ENCODE measurements at regions not wholly inside any gene's neighbourhood (a gene's known extent, or its start where the extent isn't known, plus 50 kb on each side); places are given as distances from the start of the nearest gene placed in this dataset.

- H3K9me3 ChIP-seq (replicated peaks in 1 of 2; ENCODE audit: control insufficient read depth in 2 of 2, insufficient read depth in 1 of 2, low read depth in 1 of 2, low read length in 2 of 2): no peaks in the 10 kb centered on the region
- no peak overlapping the region for H2BK5ac ChIP-seq (ENCODE audit: low read length)
- no peak overlapping the region for H3K4ac ChIP-seq (ENCODE audit: low read length)
- WGBS, 2 donors (ENCODE audit: extremely low coverage in 2 of 2, insufficient read length in 2 of 2, insufficient replicate concordance in 1 of 2): no CpG with 5 or more reads among the region's 1 CpG
- no peaks in the 10 kb centered on the region for H3K4me1 ChIP-seq (ENCODE audit: control insufficient read depth in 2 of 2, insufficient read depth in 1 of 2, low read depth in 1 of 2, low read length in 2 of 2)
- H4K91ac ChIP-seq (ENCODE audit: low read depth, low read length, poor library complexity): no peak overlapping the region
- H4K8ac ChIP-seq (ENCODE audit: low read depth, low read length): no peak overlapping the region
- no peak overlapping the region for H2BK15ac ChIP-seq (ENCODE audit: low read length)
- H3K79me1 ChIP-seq (ENCODE audit: low read depth, low read length): no peaks in the 10 kb centered on the region
- H2AK5ac ChIP-seq (ENCODE audit: low read depth, low read length): no peak overlapping the region
- no peak overlapping the region for H3K4me2 ChIP-seq (ENCODE audit: insufficient read depth, low read length, poor library complexity, severe bottlenecking)
- no peak overlapping the region for H3K9ac ChIP-seq (ENCODE audit: low read depth, low read length, poor library complexity)
- no peak overlapping the region for H2AFZ ChIP-seq (ENCODE audit: low read length)
- H3K23ac ChIP-seq (ENCODE audit: low read depth, low read length, poor library complexity): no peak overlapping the region
- H3K27me3 ChIP-seq (ENCODE audit: control insufficient read depth in 3 of 3, insufficient read depth in 3 of 3, low read depth in 1 of 3, low read length in 3 of 3): no peaks in the 10 kb centered on the region
- no peak overlapping the region for H3K27ac ChIP-seq (replicated peaks; ENCODE audit: low read length)
- H2BK120ac ChIP-seq (ENCODE audit: low read depth, low read length): no peak overlapping the region
- peak overlapping the region; percentile 71 for H3K18ac ChIP-seq (ENCODE audit: low read length)
- no peak for DNase-seq (ENCODE audit: low spot score)
- H3K14ac ChIP-seq (ENCODE audit: low read length): peak overlapping the region; percentile 21
- H2BK12ac ChIP-seq (ENCODE audit: low read length): no peak overlapping the region
- H3K36me3 ChIP-seq (replicated peaks in 1 of 2; ENCODE audit: control insufficient read depth in 2 of 2, insufficient read depth in 2 of 2, low read length in 2 of 2): no peaks in the 10 kb centered on the region
- no peak overlapping the region for H3K4me3 ChIP-seq (ENCODE audit: low read length in 2 of 2)
Measured at GRCh38 chr11:30100495-30100894, 83.7 kb upstream of the KCNA4 start.

GRCh38 chr11:30106222-30107181, 89.7 kb upstream of the KCNA4 start:
- no peak overlapping the region for H3K14ac ChIP-seq (ENCODE audit: low read length)
- H3K4me3 ChIP-seq (ENCODE audit: low read length in 2 of 2): no peak overlapping the region

GRCh38 chr11:30107899-30108298, 91.1 kb upstream of the KCNA4 start:
- Histone ChIP-seq H4K8ac (ENCODE audit: low read depth, low read length) (no peak overlapping the region), H3K14ac (ENCODE audit: low read length) (no peak overlapping the region)
- DNase-seq (ENCODE audit: low spot score): no peak

More at GRCh38 chr11:30106222-30107181, 89.7 kb upstream of the KCNA4 start:
- H4K91ac ChIP-seq (ENCODE audit: low read depth, low read length, poor library complexity): no peak overlapping the region
- H3K36me3 ChIP-seq (replicated peaks in 1 of 2; ENCODE audit: control insufficient read depth in 2 of 2, insufficient read depth in 2 of 2, low read length in 2 of 2): no peaks in the 10 kb centered on the region
- H3K23ac ChIP-seq (ENCODE audit: low read depth, low read length, poor library complexity): no peak overlapping the region
- no peak overlapping the region for H4K8ac ChIP-seq (ENCODE audit: low read depth, low read length)
- no peak overlapping the region for H3K4ac ChIP-seq (ENCODE audit: low read length)
- H2BK5ac ChIP-seq (ENCODE audit: low read length): no peak overlapping the region
- no CpG with 5 or more reads among the region's 6 CpGs for WGBS, 2 donors (ENCODE audit: extremely low coverage in 2 of 2, insufficient read length in 2 of 2, insufficient replicate concordance in 1 of 2)
- H3K27me3 ChIP-seq (ENCODE audit: control insufficient read depth in 3 of 3, insufficient read depth in 3 of 3, low read depth in 1 of 3, low read length in 3 of 3): no peaks in the 10 kb centered on the region
- H3K27ac ChIP-seq (replicated peaks; ENCODE audit: low read length): no peak overlapping the region
- H3K9me3 ChIP-seq (replicated peaks in 1 of 2; ENCODE audit: control insufficient read depth in 2 of 2, insufficient read depth in 1 of 2, low read depth in 1 of 2, low read length in 2 of 2): no peaks in the 10 kb centered on the region
- no peaks in the 10 kb centered on the region for H3K79me1 ChIP-seq (ENCODE audit: low read depth, low read length)
- H2BK120ac ChIP-seq (ENCODE audit: low read depth, low read length): no peak overlapping the region
- no peak overlapping the region for H3K4me2 ChIP-seq (ENCODE audit: insufficient read depth, low read length, poor library complexity, severe bottlenecking)
- no peak overlapping the region for H2AK5ac ChIP-seq (ENCODE audit: low read depth, low read length)
- no peak overlapping the region for H2BK12ac ChIP-seq (ENCODE audit: low read length)
- no peak overlapping the region for H2BK15ac ChIP-seq (ENCODE audit: low read length)
- H3K4me1 ChIP-seq (ENCODE audit: control insufficient read depth in 2 of 2, insufficient read depth in 1 of 2, low read depth in 1 of 2, low read length in 2 of 2): peaks cover 2 to 8% of the 10 kb centered on the region in 2 donors
- no peak overlapping the region for H2AFZ ChIP-seq (ENCODE audit: low read length)
- H3K9ac ChIP-seq (ENCODE audit: low read depth, low read length, poor library complexity): no peak overlapping the region
- no peak for DNase-seq (ENCODE audit: low spot score)
- H3K18ac ChIP-seq (ENCODE audit: low read length): no peak overlapping the region

GRCh38 chr11:30109774-30110173, 92.9 kb upstream of the KCNA4 start:
- Histone ChIP-seq H4K8ac (ENCODE audit: low read depth, low read length) (no peak overlapping the region), H3K18ac (ENCODE audit: low read length) (no peak overlapping the region), H2BK5ac (ENCODE audit: low read length) (no peak overlapping the region), H3K23ac (ENCODE audit: low read depth, low read length, poor library complexity) (no peak overlapping the region), H3K4me3 (ENCODE audit: low read length in 2 of 2) (no peak overlapping the region), H3K36me3 (replicated peaks in 1 of 2; ENCODE audit: control insufficient read depth in 2 of 2, insufficient read depth in 2 of 2, low read length in 2 of 2) (no peaks in the 10 kb centered on the region), H3K4me2 (ENCODE audit: insufficient read depth, low read length, poor library complexity, severe bottlenecking) (no peak overlapping the region), H3K14ac (ENCODE audit: low read length) (no peak overlapping the region), H3K79me1 (ENCODE audit: low read depth, low read length) (no peaks in the 10 kb centered on the region), H2AK5ac (ENCODE audit: low read depth, low read length) (no peak overlapping the region), H3K9ac (ENCODE audit: low read depth, low read length, poor library complexity) (no peak overlapping the region), H2BK120ac (ENCODE audit: low read depth, low read length) (no peak overlapping the region), H3K27me3 (ENCODE audit: control insufficient read depth in 3 of 3, insufficient read depth in 3 of 3, low read depth in 1 of 3, low read length in 3 of 3) (no peaks in the 10 kb centered on the region), H3K27ac (replicated peaks; ENCODE audit: low read length) (no peak overlapping the region), H3K4ac (ENCODE audit: low read length) (no peak overlapping the region), H3K9me3 (replicated peaks in 1 of 2; ENCODE audit: control insufficient read depth in 2 of 2, insufficient read depth in 1 of 2, low read depth in 1 of 2, low read length in 2 of 2) (no peaks in the 10 kb centered on the region), H2BK12ac (ENCODE audit: low read length) (no peak overlapping the region), H4K91ac (ENCODE audit: low read depth, low read length, poor library complexity) (no peak overlapping the region), H2AFZ (ENCODE audit: low read length) (no peak overlapping the region), H2BK15ac (ENCODE audit: low read length) (no peak overlapping the region), H3K4me1 (ENCODE audit: control insufficient read depth in 2 of 2, insufficient read depth in 1 of 2, low read depth in 1 of 2, low read length in 2 of 2) (peaks cover 2 to 8% of the 10 kb centered on the region in 2 donors)
- DNase-seq (ENCODE audit: low spot score): no peak
- no CpG with 5 or more reads among the region's 4 CpGs for WGBS, 2 donors (ENCODE audit: extremely low coverage in 2 of 2, insufficient read length in 2 of 2, insufficient replicate concordance in 1 of 2)

More at GRCh38 chr11:30107899-30108298, 91.1 kb upstream of the KCNA4 start:
- no CpG with 5 or more reads among the region's 2 CpGs for WGBS, 2 donors (ENCODE audit: extremely low coverage in 2 of 2, insufficient read length in 2 of 2, insufficient replicate concordance in 1 of 2)
- no peaks in the 10 kb centered on the region for H3K9me3 ChIP-seq (replicated peaks in 1 of 2; ENCODE audit: control insufficient read depth in 2 of 2, insufficient read depth in 1 of 2, low read depth in 1 of 2, low read length in 2 of 2)
- H2BK12ac ChIP-seq (ENCODE audit: low read length): no peak overlapping the region
- H3K9ac ChIP-seq (ENCODE audit: low read depth, low read length, poor library complexity): no peak overlapping the region
- no peak overlapping the region for H2BK5ac ChIP-seq (ENCODE audit: low read length)
- no peak overlapping the region for H3K4me2 ChIP-seq (ENCODE audit: insufficient read depth, low read length, poor library complexity, severe bottlenecking)
- H3K23ac ChIP-seq (ENCODE audit: low read depth, low read length, poor library complexity): no peak overlapping the region
- no peak overlapping the region for H3K18ac ChIP-seq (ENCODE audit: low read length)
- H3K4me3 ChIP-seq (ENCODE audit: low read length in 2 of 2): no peak overlapping the region
- H3K4ac ChIP-seq (ENCODE audit: low read length): no peak overlapping the region
- no peak overlapping the region for H4K91ac ChIP-seq (ENCODE audit: low read depth, low read length, poor library complexity)
- no peak overlapping the region for H3K27ac ChIP-seq (replicated peaks; ENCODE audit: low read length)
- H2AFZ ChIP-seq (ENCODE audit: low read length): no peak overlapping the region
- H3K79me1 ChIP-seq (ENCODE audit: low read depth, low read length): no peaks in the 10 kb centered on the region
- no peaks in the 10 kb centered on the region for H3K27me3 ChIP-seq (ENCODE audit: control insufficient read depth in 3 of 3, insufficient read depth in 3 of 3, low read depth in 1 of 3, low read length in 3 of 3)
- no peak overlapping the region for H2AK5ac ChIP-seq (ENCODE audit: low read depth, low read length)
- no peaks in the 10 kb centered on the region for H3K36me3 ChIP-seq (replicated peaks in 1 of 2; ENCODE audit: control insufficient read depth in 2 of 2, insufficient read depth in 2 of 2, low read length in 2 of 2)
- no peak overlapping the region for H2BK120ac ChIP-seq (ENCODE audit: low read depth, low read length)
- H3K4me1 ChIP-seq (ENCODE audit: control insufficient read depth in 2 of 2, insufficient read depth in 1 of 2, low read depth in 1 of 2, low read length in 2 of 2): peaks cover 2 to 8% of the 10 kb centered on the region in 2 donors
- no peak overlapping the region for H2BK15ac ChIP-seq (ENCODE audit: low read length)

All from neuronal stem cell (in vitro differentiated cells).